ENCODE measurements at regions not wholly inside any gene's neighbourhood (a gene's known extent, or its start where the extent isn't known, plus 50 kb on each side); places are given as distances from the start of the nearest gene placed in this dataset.

DNA sequence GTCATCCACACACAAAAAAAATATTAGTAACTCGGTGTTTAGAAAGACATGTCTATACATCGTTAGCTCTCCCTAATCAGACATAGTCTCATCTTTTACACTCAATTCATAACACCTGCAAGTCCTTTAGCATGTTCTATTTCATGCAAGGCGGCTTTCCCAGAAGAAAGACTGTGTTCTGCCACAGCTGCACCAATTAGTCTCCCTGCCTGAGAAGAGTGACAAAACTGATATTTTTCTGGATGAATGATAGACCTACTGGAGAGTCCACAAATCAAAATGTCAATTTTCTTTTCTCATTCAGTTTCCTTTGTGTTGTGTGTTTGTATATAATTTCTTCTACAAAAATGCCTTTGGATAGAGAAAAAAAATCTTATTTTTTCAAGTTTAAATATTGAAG, 435.8 kb upstream of the EPHA3 start:
- TF ChIP-seq, protein P1, sequence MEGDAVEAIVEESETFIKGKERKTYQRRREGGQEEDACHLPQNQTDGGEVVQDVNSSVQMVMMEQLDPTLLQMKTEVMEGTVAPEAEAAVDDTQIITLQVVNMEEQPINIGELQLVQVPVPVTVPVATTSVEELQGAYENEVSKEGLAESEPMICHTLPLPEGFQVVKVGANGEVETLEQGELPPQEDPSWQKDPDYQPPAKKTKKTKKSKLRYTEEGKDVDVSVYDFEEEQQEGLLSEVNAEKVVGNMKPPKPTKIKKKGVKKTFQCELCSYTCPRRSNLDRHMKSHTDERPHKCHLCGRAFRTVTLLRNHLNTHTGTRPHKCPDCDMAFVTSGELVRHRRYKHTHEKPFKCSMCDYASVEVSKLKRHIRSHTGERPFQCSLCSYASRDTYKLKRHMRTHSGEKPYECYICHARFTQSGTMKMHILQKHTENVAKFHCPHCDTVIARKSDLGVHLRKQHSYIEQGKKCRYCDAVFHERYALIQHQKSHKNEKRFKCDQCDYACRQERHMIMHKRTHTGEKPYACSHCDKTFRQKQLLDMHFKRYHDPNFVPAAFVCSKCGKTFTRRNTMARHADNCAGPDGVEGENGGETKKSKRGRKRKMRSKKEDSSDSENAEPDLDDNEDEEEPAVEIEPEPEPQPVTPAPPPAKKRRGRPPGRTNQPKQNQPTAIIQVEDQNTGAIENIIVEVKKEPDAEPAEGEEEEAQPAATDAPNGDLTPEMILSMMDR (IDR thresholded peaks at IDR 0.05): no peak
- no peak for TF ChIP-seq POLR2A (IDR thresholded peaks at IDR 0.05)

Measured in uterus (tissue), 2 donors.